Karpas-422 (cell line): ENCODE measurements at regions not wholly inside any gene's neighbourhood (a gene's known extent, or its start where the extent isn't known, plus 50 kb on each side); places are given as distances from the start of the nearest gene placed in this dataset.

Experiments used
- DNase-seq: peaks from one replicate; pipeline ENCODE4 v3.0.0-alpha.2; 2015
- H2AFZ ChIP-seq: fragments of 200-600 bp; sonication (generic); 2 replicates; pipeline ENCODE4 v1.6.1; 2014; ENCODE audit warnings: antibody characterized with exemption, low read length, mixed read lengths
- H3K27ac ChIP-seq: fragments of 200-600 bp; sonication (generic); 2 replicates; pipeline ENCODE4 v1.5.1; 2014; ENCODE audit warnings: mild to moderate bottlenecking, low read length, moderate library complexity
- H3K27me3 ChIP-seq: fragments of 200-600 bp; sonication (generic); 2 replicates; pipeline ENCODE4 v1.6.1; 2014; ENCODE audit warnings: low read length, mixed read lengths
- H3K36me3 ChIP-seq: fragments of 200-600 bp; sonication (generic); 2 replicates; pipeline ENCODE4 v1.6.1; 2014; ENCODE audit warnings: low read length, mixed read lengths; ENCODE audit not compliant: insufficient read depth
- H3K4me1 ChIP-seq: fragments of 200-600 bp; sonication (generic); 2 replicates; pipeline ENCODE4 v1.6.1; 2014; ENCODE audit warnings: mild to moderate bottlenecking, low read length, mixed read lengths
- H3K4me2 ChIP-seq: fragments of 200-600 bp; sonication (generic); 2 replicates; pipeline ENCODE4 v1.6.1; 2014; ENCODE audit warnings: low read length, low read depth, mild to moderate bottlenecking; ENCODE audit not compliant: poor library complexity, severe bottlenecking
- H3K4me3 ChIP-seq: fragments of 200-600 bp; sonication (generic); 2 replicates; pipeline ENCODE4 v1.5.1; 2014; ENCODE audit warnings: mild to moderate bottlenecking, antibody characterized with exemption, low read length, mixed read lengths
- H3K79me2 ChIP-seq: fragments of 200-600 bp; sonication (generic); 2 replicates; pipeline ENCODE4 v1.6.1; 2014; ENCODE audit warnings: mild to moderate bottlenecking, low read length, mixed read lengths
- H3K9ac ChIP-seq: fragments of 200-600 bp; sonication (generic); 2 replicates; pipeline ENCODE4 v1.6.0; 2014; ENCODE audit warnings: low read length
- H3K9me2 ChIP-seq: fragments of 200-600 bp; sonication (generic), shearing (Covaris generic); replicated peaks from 2 replicates; pipeline ENCODE4 v1.6.0; 2014; ENCODE audit warnings: mild to moderate bottlenecking, low read length, moderate library complexity; ENCODE audit not compliant: insufficient read depth
- H3K9me3 ChIP-seq: fragments of 300-700, 200-600 bp; sonication (generic); 2 replicates; pipeline ENCODE4 v1.6.1; 2014; ENCODE audit warnings: low read length, mixed read lengths
- H4K20me1 ChIP-seq: fragments of 200-600 bp; sonication (generic); 2 replicates; pipeline ENCODE4 v1.6.1; 2014; ENCODE audit warnings: mild to moderate bottlenecking, antibody characterized with exemption, low read length, low read depth; ENCODE audit not compliant: insufficient read depth

DNA sequence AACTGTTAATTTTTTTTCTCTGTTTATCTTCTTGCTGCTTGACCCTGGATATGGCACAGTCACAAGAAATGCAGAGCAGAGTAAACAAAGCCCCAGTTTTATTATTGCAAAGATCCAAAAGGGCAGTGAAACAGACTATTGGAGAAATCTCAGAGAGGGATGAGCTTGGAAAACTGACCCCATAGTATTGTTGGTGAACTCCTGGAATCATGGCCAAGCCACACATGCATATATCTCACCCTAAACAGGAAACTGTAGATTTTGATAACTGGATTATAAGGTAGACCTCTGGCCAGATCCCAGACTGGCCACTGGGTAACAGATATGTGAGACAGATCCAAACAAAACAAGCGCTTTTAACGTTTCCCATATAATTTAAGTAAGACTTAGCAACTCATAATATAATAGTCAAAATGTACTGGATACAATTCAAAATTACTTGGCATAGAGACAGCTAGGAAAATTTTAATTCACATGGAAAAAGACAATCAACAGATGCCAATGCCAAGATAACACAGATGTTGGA lies 263.5 kb upstream of the SEMA6A start:
- H3K9me2 ChIP-seq: no peaks in the 10 kb centered on the region
- no peak overlapping the region for H3K4me2 ChIP-seq
- H2AFZ ChIP-seq: no peak overlapping the region
- no peak overlapping the region for H3K9ac ChIP-seq
- no peak overlapping the region for H3K27ac ChIP-seq
- no peaks in the 10 kb centered on the region for H3K9me3 ChIP-seq
- no peaks in the 10 kb centered on the region for H3K27me3 ChIP-seq
- H4K20me1 ChIP-seq: no peaks in the 10 kb centered on the region
- no peaks in the 10 kb centered on the region for H3K4me1 ChIP-seq
- H3K36me3 ChIP-seq: no peaks in the 10 kb centered on the region
- DNase-seq: no peak
- no peaks in the 10 kb centered on the region for H3K79me2 ChIP-seq
- H3K4me3 ChIP-seq: no peak overlapping the region

DNA sequence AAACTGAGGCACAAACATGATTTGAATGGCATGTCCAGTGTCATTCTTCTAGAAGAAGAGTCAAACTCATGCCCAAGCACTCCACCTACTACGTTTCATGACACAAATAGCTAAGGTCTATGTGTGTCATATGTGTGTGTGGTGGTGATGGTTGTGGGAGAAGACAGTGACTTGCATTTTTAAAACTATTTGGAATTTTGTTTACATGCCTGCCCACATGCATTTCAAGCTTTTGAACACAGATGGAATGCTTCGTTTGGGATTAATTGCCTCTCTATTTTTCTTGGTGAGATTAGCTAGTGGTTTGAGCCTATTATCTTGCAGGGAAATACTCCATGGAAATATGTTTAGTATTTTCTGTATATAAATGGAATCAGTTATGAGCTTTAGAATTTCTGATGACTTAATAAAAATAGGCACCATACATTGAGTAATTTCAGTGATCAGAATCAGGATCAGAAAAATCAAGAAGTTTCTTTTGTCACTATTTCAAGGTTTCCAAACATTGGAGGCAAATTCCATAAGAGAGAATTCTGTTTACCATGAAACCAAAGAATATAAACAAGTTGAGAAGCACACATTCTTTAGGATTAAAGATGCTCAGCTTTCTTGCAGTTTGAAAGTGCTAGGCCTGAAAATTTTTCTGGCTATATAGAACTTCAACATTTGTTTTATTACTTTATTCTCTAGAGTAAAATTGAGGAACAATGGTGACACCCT lies 260.3 kb upstream of the SEMA6A start:
- Histone ChIP-seq H3K9me2 (no peaks in the 10 kb centered on the region), H3K9ac (no peak overlapping the region), H3K4me2 (no peak overlapping the region), H3K4me1 (no peaks in the 10 kb centered on the region), H3K9me3 (no peaks in the 10 kb centered on the region), H4K20me1 (no peaks in the 10 kb centered on the region), H3K36me3 (no peaks in the 10 kb centered on the region), H3K27ac (no peak overlapping the region), H2AFZ (no peak overlapping the region), H3K79me2 (no peaks in the 10 kb centered on the region), H3K27me3 (no peaks in the 10 kb centered on the region), H3K4me3 (no peak overlapping the region)
- no peak for DNase-seq

DNA sequence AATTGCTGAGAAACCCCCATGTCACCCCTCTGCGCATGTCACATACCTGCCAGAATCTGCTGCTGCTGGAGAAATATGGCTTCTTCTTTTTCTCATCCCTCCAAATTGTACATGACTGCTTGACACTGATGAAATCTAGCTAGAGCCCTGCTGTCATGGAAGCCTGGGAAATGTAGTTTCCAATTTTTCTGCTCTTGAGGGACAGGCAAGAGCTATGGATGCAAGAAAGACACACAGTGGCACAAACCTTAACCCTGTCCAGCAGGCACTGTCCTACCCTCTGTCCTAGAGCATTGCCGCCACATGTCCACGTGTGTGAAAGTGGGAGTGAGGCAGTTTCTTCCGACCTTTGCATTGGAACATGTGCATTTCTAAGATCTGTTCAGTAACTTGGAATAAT lies 255.5 kb upstream of the SEMA6A start:
- H3K4me3 ChIP-seq: no peak overlapping the region
- H3K27me3 ChIP-seq: no peaks in the 10 kb centered on the region
- H3K9ac ChIP-seq: no peak overlapping the region
- no peak overlapping the region for H3K27ac ChIP-seq
- H2AFZ ChIP-seq: no peak overlapping the region
- no peaks in the 10 kb centered on the region for H3K79me2 ChIP-seq
- H3K9me2 ChIP-seq: no peaks in the 10 kb centered on the region
- H3K4me1 ChIP-seq: no peaks in the 10 kb centered on the region
- DNase-seq: no peak
- no peaks in the 10 kb centered on the region for H3K36me3 ChIP-seq
- H4K20me1 ChIP-seq: no peaks in the 10 kb centered on the region
- H3K4me2 ChIP-seq: no peak overlapping the region
- H3K9me3 ChIP-seq: no peaks in the 10 kb centered on the region

DNA sequence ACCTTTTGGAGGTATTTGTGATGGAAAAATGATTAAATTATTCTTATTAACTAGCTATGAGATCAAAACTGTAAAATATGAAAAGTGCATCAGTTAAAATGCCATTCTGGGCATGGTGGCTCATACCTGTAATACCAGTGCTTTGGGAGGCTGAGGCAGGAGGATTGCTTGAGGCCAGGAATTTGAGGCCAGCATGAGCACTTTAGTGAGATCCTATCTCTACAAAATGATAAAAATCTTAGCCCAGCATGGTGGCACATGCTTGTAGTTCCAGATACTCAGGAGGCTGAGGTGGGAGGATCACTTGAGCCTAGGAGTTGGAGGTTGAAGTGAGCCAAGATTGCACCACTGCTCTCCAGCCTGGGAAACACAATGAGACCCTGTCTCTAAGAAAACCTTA lies 252.5 kb upstream of the SEMA6A start:
- Histone ChIP-seq H3K4me2 (no peak overlapping the region), H3K27me3 (no peaks in the 10 kb centered on the region), H3K9me3 (no peaks in the 10 kb centered on the region), H3K9me2 (no peaks in the 10 kb centered on the region), H3K4me3 (no peak overlapping the region), H3K79me2 (no peaks in the 10 kb centered on the region), H3K27ac (no peak overlapping the region), H3K4me1 (no peaks in the 10 kb centered on the region), H2AFZ (no peak overlapping the region), H3K9ac (no peak overlapping the region), H3K36me3 (no peaks in the 10 kb centered on the region), H4K20me1 (no peaks in the 10 kb centered on the region)
- DNase-seq: no peak

DNA sequence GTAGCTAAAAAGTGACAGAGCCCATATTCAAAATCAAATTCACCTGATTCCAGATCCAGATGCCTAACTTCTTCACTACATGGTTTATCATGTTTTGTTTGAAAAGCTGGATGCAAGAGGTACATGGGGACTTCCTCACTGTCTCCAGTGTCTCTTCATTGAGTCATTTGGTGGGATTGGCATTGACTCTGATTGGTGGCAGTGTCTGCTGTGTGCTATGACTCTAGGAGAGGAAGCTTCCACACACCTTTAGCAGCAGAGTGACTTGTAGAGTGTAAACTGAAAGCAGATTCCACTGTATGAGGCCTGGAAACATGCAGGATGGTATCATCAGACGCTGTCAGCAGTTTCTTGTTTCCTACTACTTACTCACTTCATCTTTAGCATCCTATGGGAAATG lies 250.9 kb upstream of the SEMA6A start:
- H3K9me2 ChIP-seq: no peaks in the 10 kb centered on the region
- H3K4me3 ChIP-seq: no peak overlapping the region
- no peaks in the 10 kb centered on the region for H3K9me3 ChIP-seq
- no peaks in the 10 kb centered on the region for H4K20me1 ChIP-seq
- no peak overlapping the region for H3K27ac ChIP-seq
- H3K36me3 ChIP-seq: no peaks in the 10 kb centered on the region
- no peak overlapping the region for H2AFZ ChIP-seq
- no peak overlapping the region for H3K4me2 ChIP-seq
- DNase-seq: no peak
- H3K4me1 ChIP-seq: no peaks in the 10 kb centered on the region
- no peak overlapping the region for H3K9ac ChIP-seq
- no peaks in the 10 kb centered on the region for H3K27me3 ChIP-seq
- no peaks in the 10 kb centered on the region for H3K79me2 ChIP-seq

DNA sequence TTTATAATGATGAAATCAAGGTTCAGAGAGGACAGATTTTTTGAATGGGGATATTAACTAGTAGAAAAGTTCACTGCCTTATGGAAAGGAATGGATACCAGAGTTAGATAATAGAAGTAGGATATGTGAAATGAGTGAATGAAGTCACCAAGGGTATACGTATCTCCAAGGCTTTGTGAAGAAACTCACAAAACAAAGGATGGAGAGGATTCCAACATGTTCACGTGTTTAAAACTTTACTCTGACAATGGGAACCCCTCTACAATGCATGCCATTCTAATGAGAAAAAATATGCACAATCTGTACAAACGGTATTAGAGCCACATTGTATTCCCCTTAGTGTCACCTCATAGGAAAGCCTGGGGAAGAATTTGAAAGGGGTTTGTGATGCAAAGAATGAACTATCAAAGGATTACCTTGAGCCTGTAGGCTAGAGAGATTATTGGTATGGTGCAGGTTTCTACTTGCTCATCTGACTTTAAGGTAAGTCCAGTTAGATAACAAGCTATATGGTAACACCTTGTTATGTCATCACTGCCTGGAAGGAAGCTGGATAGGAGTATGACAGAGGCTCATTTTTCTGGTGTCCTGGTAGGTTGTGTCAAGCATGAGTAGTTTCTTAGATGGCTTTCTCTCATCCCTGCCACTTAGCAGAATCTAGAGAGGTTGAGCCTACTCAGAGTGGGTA lies 250.3 kb upstream of the SEMA6A start:
- H3K9ac ChIP-seq: no peak overlapping the region
- no peaks in the 10 kb centered on the region for H3K9me2 ChIP-seq
- no peaks in the 10 kb centered on the region for H3K4me1 ChIP-seq
- H3K36me3 ChIP-seq: no peaks in the 10 kb centered on the region
- H3K4me2 ChIP-seq: no peak overlapping the region
- no peak overlapping the region for H3K27ac ChIP-seq
- H4K20me1 ChIP-seq: no peaks in the 10 kb centered on the region
- H3K27me3 ChIP-seq: no peaks in the 10 kb centered on the region
- H2AFZ ChIP-seq: no peak overlapping the region
- DNase-seq: no peak
- H3K9me3 ChIP-seq: no peaks in the 10 kb centered on the region
- no peak overlapping the region for H3K4me3 ChIP-seq
- H3K79me2 ChIP-seq: no peaks in the 10 kb centered on the region

DNA sequence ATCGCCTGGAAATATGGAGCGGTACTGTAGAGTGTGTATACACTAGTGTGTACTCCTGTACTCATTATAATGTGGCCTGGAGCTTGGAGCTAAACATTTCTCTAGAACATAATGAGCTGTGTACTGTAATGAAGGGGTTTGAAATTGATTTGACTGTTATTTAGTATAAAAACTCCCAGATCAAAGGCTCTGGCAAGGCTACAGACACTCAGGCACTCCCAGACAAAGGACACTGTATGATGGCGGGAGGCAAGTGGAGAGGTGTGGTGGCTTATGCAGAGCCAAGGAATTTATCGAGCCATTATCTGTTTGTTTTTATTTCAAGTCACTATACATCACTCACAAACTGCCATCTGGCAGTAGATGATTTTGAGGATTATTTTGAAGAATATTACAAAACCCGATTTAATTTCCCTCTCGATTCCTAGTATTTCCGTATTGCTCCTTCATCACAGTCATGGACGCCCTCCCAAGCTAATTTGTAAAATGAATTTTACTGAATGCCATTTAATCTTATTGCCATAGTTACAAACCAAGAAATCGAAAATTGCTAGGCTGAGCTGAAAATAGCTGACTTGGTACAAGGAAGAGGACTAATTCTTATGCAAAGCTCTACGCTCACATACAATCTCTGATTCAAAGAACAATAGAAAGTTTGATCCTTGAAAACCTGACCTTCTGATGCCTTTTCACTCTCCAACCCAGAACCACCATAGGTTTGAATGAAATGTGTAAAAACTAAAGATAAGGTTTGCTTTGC lies 240.2 kb upstream of the SEMA6A start:
- no peaks in the 10 kb centered on the region for H3K4me1 ChIP-seq
- H3K9me2 ChIP-seq: no peaks in the 10 kb centered on the region
- H3K27me3 ChIP-seq: no peaks in the 10 kb centered on the region
- no peaks in the 10 kb centered on the region for H4K20me1 ChIP-seq
- H3K36me3 ChIP-seq: no peaks in the 10 kb centered on the region
- no peaks in the 10 kb centered on the region for H3K79me2 ChIP-seq
- H3K9me3 ChIP-seq: no peaks in the 10 kb centered on the region
- no peak overlapping the region for H3K4me2 ChIP-seq
- no peak overlapping the region for H3K4me3 ChIP-seq
- no peak overlapping the region for H2AFZ ChIP-seq
- no peak for DNase-seq
- no peak overlapping the region for H3K9ac ChIP-seq
- no peak overlapping the region for H3K27ac ChIP-seq

DNA sequence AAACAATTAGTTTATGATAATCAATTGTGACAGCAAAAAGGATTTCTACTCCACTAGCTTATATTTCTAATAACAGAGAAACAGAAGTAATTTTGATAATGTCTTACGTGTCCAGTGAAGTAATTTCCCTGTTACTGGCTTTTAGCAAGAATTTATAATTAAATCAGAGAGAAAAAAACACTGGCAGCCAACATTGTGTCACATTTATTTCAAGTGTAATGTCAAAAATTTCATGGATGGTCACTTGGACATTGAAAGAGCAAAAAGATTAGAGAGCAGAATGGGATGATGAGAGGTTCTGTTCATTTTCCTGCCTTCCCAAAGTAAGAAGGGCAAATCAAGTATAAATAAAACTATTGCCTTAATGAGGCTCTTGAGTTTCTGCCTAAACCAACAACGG lies 239.3 kb upstream of the SEMA6A start:
- no peak overlapping the region for H3K4me2 ChIP-seq
- no peak overlapping the region for H3K9ac ChIP-seq
- H3K4me3 ChIP-seq: no peak overlapping the region
- no peak overlapping the region for H2AFZ ChIP-seq
- H3K4me1 ChIP-seq: no peaks in the 10 kb centered on the region
- DNase-seq: no peak
- no peaks in the 10 kb centered on the region for H3K9me3 ChIP-seq
- H3K36me3 ChIP-seq: no peaks in the 10 kb centered on the region
- no peaks in the 10 kb centered on the region for H3K79me2 ChIP-seq
- H3K27me3 ChIP-seq: no peaks in the 10 kb centered on the region
- H3K27ac ChIP-seq: no peak overlapping the region
- no peaks in the 10 kb centered on the region for H4K20me1 ChIP-seq
- H3K9me2 ChIP-seq: no peaks in the 10 kb centered on the region
